ENCODE measurements at regions not wholly inside any gene's neighbourhood (a gene's known extent, or its start where the extent isn't known, plus 50 kb on each side); places are given as distances from the start of the nearest gene placed in this dataset.

GRCh38 chr13:66113882-66114526, 1116.1 kb downstream of the PCDH9 start:
- no peak for TF ChIP-seq CTCF (conservative IDR thresholded peaks at IDR 0.05; ENCODE audit: low read depth, low read length)
- TF ChIP-seq MXI1 (IDR thresholded peaks at IDR 0.05; ENCODE audit: borderline replicate concordance, low read depth, low read length) = no peak
- TF ChIP-seq MAFK (IDR thresholded peaks at IDR 0.05; ENCODE audit: low read depth, low read length) = no peak
- no peak for TF ChIP-seq POLR2A (IDR thresholded peaks at IDR 0.05; ENCODE audit: low read depth, low read length)
- no peak for TF ChIP-seq CEBPB (IDR thresholded peaks at IDR 0.05; ENCODE audit: low read depth, low read length)
- no peak for TF ChIP-seq RFX5 (IDR thresholded peaks at IDR 0.05; ENCODE audit: low read depth, low read length)
- no peak for TF ChIP-seq NFE2L2 (IDR thresholded peaks at IDR 0.05; ENCODE audit: low read depth, low read length)
- no peak for TF ChIP-seq RAD21 (IDR thresholded peaks at IDR 0.05; ENCODE audit: low read length)
- TF ChIP-seq RCOR1 (IDR thresholded peaks at IDR 0.05; ENCODE audit: insufficient replicate concordance, low read length) = no peak
- no peak for TF ChIP-seq USF2 (IDR thresholded peaks at IDR 0.05; ENCODE audit: low read depth, low read length)
- no peak for TF ChIP-seq BHLHE40 (IDR thresholded peaks at IDR 0.05; ENCODE audit: low read depth, low read length)
- TF ChIP-seq MAZ (IDR thresholded peaks at IDR 0.05; ENCODE audit: borderline replicate concordance, low read depth, low read length) = no peak
- TF ChIP-seq SMC3 (IDR thresholded peaks at IDR 0.05; ENCODE audit: low read depth, low read length) = no peak
